T-helper 9 cell (primary cell): ENCODE measurements at regions not wholly inside any gene's neighbourhood (a gene's known extent, or its start where the extent isn't known, plus 50 kb on each side); places are given as distances from the start of the nearest gene placed in this dataset.
"Not testable (repeated sequence)": the region's sequence is repeated elsewhere in the genome, so short reads cannot be mapped to it uniquely, and the experiment has no call there.

ENCODE experiments used
- DNase-seq: peaks from one replicate; pipeline ENCODE4 v3.0.0-alpha.2; 2020

DNA sequence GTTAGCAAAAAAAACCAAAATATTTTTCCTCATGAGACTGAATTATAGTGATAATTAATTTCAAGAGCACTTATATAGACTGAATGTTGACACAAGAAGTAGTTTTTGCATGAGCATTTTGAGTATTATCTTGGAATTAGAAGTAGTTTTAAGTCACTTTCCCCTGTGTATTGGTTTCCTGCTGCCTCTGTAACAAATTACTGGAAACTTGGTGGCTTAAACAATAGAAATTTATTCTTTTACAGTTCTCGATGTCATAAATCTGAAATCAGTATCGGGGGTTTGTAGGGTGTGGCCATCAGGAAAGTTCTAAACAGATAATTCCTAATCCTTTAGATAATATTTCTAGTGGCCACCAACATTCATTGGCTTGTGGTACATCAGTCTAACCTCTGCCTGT lies 957.8 kb downstream of the LTN1 start:
- DNase-seq: not testable (repeated sequence)

DNA sequence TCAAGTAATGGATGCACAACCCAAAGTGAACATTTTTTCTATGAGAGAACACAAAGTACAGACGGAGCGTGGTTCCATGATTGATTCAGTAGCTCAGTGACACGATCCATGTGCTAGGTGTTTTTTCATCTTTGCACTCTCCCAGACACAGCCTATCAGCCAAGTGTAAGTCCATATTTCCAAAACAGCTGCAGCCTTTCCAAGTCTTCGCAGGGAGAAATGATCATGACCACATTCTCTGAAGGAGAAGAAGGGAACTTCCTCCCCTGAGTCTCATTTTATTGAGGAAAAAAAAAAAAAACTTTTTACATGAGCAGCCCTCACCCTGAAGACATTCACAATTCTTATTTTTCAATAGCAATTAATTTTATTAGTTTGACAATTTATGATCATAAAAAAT lies 958.3 kb downstream of the LTN1 start:
- DNase-seq: not testable (repeated sequence)

DNA sequence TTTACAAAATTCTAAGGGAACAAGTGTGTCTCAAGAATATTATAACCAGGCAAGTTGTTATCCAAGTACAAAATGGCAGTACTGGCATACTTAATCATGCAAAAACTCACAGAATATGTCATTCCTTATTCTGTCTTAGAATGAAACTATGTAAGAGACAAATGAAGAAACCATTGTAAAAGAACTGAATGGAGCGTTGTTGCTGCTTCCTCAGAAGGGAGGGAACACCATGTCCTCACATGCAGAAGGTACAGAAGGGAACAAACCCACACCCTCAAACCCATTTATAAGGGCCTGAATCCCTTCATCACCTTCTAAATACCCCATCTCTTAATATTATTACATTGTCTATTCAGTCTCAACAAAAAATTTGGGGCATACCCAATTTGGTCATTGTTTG lies 960.0 kb downstream of the LTN1 start:
- DNase-seq: not testable (repeated sequence)

- DNase-seq: not testable (repeated sequence)
Measured at GRCh38 chr21:28031066-28031465, 961.6 kb downstream of the LTN1 start.

GRCh38 chr21:28025111-28025510 lies 967.6 kb downstream of the LTN1 start:
- no peak for DNase-seq

GRCh38 chr21:28018741-28019669 lies 973.7 kb downstream of the LTN1 start:
- DNase-seq: no peak

GRCh38 chr21:28018213-28018612 lies 974.5 kb downstream of the LTN1 start:
- no peak for DNase-seq

- no peak for DNase-seq
Measured at GRCh38 chr21:28016571-28016970, 976.1 kb downstream of the LTN1 start.

- DNase-seq: not testable (repeated sequence)
Measured at GRCh38 chr21:28013123-28013522, 979.6 kb downstream of the LTN1 start.

DNA sequence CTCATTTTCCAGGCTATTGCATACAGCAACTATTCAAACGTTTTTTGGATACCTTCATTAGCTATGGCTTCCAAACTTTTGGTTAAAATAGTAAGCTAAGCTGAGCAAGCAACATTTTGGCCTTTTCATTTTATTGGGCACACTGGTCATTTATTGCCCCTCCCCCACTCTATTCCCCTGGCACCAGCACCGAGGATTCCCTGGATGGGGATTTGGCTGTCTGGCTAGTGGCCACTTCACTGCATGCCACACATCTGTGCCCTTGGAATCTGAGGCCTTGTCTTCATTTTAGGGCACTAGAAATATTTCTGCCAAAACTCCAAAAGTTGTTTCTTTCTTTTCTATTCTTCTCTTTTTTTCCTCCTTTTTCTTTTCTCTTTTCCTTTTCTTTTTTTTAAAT lies 980.7 kb downstream of the LTN1 start:
- DNase-seq: not testable (repeated sequence)

DNA sequence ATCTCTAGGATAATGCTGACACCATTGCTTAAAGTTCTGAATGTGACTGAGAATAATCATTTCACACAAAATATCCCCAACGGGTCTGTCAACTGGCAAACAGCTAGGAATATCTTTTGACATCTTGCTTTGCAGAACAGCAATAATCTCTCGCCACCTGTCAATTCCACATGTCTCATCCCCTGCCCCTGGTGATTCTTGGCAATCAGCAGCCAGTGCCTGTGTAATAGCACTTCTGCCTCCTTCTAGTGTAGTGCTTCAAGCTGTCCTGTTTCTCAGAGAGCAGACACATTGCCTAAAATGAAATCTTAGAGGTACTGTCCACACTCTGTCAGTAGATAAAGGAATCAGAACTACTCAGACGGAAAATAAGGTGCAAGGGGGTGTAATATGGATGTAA lies 984.4 kb downstream of the LTN1 start:
- DNase-seq: not testable (repeated sequence)

DNA sequence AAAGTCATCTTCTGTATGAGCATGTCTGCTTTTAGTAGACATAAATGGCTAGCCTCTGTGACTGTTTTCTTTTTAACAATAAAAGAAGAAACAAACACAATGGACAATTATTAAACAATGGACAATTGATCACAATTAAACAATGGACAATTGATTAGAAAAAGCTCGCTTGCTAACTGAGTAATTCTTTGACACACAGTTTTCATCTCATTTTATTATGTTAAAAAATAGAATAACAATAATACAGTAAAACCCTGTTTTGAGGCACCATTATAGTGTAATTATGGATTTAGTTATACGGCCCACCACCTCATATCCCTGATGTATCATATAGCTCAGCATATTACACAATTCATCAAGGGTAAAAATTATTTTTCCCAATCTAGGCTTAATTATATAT lies 989.0 kb downstream of the LTN1 start:
- DNase-seq: not testable (repeated sequence)

DNA sequence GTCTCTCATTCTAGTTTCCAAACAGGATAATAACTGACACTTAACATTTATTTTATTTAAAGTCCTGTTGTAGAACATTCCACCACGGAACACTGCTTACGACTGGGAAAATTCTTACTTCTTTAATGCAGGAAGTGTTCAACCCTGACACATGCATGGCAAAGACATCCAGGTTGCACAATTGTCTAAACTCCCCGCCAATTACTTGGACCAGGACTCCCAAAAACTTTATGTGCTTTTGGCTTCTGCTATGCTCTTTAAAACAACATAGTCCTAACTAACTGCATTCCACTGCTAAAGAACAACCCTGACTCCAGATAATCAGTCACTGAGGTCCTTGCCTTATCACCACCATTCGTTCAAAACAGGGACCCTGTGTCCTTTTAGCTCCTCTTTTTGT lies 995.8 kb downstream of the LTN1 start:
- DNase-seq: not testable (repeated sequence)

- DNase-seq: not testable (repeated sequence)
Measured at GRCh38 chr21:27984663-27985325, 1007.9 kb downstream of the LTN1 start.

GRCh38 chr21:27979446-27979845 lies 1012.6 kb upstream of the ADAMTS5 start:
- DNase-seq: not testable (repeated sequence)

- no peak for DNase-seq
Measured at GRCh38 chr21:27975514-27975913, 1008.6 kb upstream of the ADAMTS5 start.

DNA sequence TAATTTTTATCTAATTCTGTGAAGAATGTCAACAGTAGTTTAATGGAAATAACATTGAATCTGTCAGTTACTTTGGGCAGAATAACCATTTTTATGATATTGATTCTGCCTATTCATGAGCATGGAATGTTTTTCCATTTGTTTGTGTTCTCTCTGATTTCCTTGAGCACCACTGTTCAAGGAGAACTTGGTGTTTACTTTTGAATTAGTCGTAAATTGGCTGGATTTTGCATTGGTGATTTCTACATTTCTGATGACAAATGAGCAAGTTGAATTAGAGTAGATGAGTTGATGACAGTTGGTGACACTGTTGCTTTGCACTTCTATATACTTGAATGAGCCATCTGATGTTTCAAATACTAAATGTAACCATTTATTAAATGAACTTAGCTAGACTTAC lies 1007.3 kb upstream of the ADAMTS5 start:
- DNase-seq: not testable (repeated sequence)

GRCh38 chr21:27968240-27968639 lies 1001.4 kb upstream of the ADAMTS5 start:
- not testable (repeated sequence) for DNase-seq

GRCh38 chr21:27954543-27955165 lies 987.8 kb upstream of the ADAMTS5 start:
- DNase-seq: no peak

DNA sequence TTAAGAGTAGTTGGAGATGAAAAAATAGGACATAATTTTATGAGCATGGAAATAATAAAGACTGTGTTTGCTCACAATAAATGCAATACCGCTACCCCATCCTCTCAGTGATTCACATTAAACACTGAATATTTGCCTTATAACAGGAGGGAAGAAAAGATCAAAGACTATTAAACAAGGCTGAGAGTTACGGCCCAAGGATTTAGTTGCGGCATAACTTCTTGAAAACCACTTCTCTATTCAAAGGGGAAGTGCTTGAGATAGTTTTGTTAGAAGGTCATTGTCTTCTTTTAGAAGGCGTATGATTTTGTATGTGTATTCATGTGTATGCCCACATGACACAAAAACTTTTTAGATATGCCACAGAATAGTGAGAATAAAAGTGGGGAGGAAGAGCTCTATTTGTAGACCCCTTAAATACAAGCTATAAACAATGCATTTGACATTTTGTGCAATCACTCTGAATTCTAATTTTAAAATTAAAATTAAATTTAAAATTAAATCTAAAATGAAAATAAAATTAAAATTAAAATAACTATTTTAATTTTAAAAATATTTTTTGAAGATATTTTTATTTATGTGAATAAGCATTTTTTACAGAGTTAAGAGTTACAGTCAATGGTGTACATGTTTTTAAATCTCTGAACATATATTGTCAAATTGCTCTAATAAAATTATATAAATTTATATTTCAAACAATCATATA lies 986.6 kb upstream of the ADAMTS5 start:
- DNase-seq: no peak

- not testable (repeated sequence) for DNase-seq
Measured at GRCh38 chr21:27949093-27949492, 982.2 kb upstream of the ADAMTS5 start.

GRCh38 chr21:27930108-27930767 lies 963.4 kb upstream of the ADAMTS5 start:
- DNase-seq: not testable (repeated sequence)
